Stimulated activated CD4-positive, alpha-beta T cell treated with anti-CD3 and anti-CD28 coated beads, Interleukin-12 subunit alpha, Interleukin-12 subunit beta, amount 100 ng/mL, for 48 hours (primary cell): ENCODE measurements at regions not wholly inside any gene's neighbourhood (a gene's known extent, or its start where the extent isn't known, plus 50 kb on each side); places are given as distances from the start of the nearest gene placed in this dataset.

Source experiments
- DNase-seq, 3 donors: peaks; one replicate each; pipeline ENCODE4 v3.0.0-alpha.2; 2020; ENCODE audit warnings: low read depth in 2 of 3, low spot score in 1 of 3

DNA sequence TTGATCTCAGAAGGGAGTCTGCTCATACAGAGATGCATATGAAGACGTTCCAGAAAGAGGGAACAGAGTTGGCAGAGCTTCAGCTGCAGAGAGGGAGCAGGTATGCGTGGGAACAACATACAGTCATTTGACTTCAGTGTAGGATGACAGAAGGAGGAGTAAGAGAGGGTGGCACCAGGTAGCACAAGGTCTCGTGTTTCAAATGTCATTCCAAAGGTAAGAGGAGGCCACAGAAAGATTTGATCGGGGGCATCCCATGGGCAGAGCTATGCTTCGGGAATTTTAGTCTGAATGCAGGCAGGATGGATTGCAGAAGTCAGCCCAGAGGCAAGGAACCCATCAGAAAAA is 367.1 kb downstream of the CDK5RAP2 start:
- DNase-seq, result no peak

GRCh38 chr9:120212153-120212852 is 367.7 kb downstream of the CDK5RAP2 start:
- DNase-seq, result no peak

- DNase-seq, result no peak
Observed at GRCh38 chr9:120210274-120210673, 369.7 kb downstream of the CDK5RAP2 start.

- DNase-seq, result no peak
Observed at GRCh38 chr9:120202856-120203654, 376.9 kb downstream of the CDK5RAP2 start.

DNA sequence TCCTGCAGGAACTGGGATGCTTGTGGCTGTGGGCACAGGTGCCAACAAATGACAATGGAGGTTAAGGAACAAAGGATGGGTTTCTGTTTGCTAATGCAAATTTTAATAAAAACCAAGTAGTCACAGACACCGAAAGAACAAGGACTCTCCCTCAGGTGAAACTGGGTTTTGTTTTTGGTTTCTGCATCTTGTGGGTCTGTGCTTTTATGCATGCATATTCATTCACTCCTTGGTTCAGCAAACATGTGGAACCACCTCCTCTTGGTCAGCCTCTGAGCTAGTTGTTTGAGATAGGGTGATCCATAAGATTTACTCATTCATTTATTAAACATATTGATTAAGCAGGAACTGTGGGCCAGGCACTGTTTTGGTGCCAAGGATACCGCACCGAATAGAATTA is 381.9 kb downstream of the CDK5RAP2 start:
- DNase-seq, result no peak

- no peak for DNase-seq
Observed at GRCh38 chr9:120197605-120198004, 382.4 kb downstream of the CDK5RAP2 start.

DNA sequence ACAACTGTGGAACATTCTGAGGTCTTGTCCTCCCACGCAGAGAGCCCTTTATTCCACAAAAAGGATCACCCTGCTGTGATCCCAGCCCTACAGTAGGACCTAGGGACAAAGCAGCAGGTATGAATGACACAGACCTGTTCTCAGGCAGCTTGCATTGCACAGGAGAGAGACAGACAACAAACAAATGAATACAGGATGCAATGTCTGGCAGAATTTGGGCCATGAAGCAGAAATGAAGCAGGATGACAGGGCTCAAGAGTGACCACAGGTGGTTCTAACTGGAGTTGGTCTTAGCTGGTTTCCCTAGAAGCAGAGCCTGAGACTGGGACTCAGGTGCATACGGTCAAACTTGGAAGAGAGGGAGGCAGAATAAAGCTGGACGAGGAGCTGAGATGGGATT is 388.8 kb downstream of the CDK5RAP2 start:
- no peak for DNase-seq

GRCh38 chr9:120187758-120188157 is 392.2 kb downstream of the CDK5RAP2 start:
- DNase-seq, result no peak

GRCh38 chr9:120186276-120186675 is 393.7 kb downstream of the CDK5RAP2 start:
- DNase-seq, result no peak

DNA sequence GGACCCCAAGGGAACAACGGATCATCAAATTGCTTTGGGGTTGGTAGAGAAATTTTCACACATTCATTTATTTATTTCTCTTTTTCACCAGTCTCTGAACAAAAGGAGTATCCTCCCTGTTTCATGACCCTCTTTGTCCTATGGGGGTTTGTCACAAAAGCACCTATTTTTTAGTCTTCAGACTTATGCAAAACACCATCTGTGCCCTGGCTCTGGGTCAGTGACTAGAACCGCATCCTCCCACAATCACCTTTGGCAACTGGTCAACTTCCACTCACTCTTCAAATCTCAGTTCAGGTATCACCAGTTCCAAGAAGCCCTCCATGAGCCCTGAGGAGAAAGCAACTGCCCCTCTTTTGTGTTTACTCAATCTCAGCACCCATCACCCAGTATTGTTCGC is 395.7 kb downstream of the CDK5RAP2 start:
- DNase-seq, result no peak

GRCh38 chr9:120183615-120184014 is 396.4 kb downstream of the CDK5RAP2 start:
- no peak for DNase-seq

- DNase-seq, result no peak
Observed at GRCh38 chr9:120182011-120182410, 398.0 kb downstream of the CDK5RAP2 start.

- no peak for DNase-seq
Observed at GRCh38 chr9:120177121-120177520, 402.8 kb downstream of the CDK5RAP2 start.

GRCh38 chr9:120175031-120175430 is 404.9 kb downstream of the CDK5RAP2 start:
- DNase-seq, result no peak

GRCh38 chr9:120161776-120162175 is 418.2 kb downstream of the CDK5RAP2 start:
- no peak for DNase-seq

DNA sequence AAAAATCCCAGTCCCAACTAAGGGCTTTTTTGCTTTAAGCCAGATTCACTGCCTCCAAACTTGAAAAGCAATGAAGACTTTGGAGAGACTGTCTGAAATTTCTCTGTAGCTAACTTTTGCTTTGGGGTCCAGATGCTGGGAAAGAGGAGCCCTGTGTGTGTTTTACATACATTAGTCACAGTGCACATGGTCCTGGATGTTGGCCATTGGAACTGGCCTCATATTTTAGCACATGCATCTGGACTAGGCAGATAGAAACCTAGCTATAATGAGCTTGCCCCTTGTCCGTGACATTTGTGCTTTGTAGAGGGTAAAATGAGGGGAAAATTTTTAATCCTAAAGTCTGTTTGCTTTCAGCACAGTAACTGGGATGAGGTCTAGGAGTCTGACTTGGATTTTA is 421.7 kb downstream of the CDK5RAP2 start:
- no peak for DNase-seq

DNA sequence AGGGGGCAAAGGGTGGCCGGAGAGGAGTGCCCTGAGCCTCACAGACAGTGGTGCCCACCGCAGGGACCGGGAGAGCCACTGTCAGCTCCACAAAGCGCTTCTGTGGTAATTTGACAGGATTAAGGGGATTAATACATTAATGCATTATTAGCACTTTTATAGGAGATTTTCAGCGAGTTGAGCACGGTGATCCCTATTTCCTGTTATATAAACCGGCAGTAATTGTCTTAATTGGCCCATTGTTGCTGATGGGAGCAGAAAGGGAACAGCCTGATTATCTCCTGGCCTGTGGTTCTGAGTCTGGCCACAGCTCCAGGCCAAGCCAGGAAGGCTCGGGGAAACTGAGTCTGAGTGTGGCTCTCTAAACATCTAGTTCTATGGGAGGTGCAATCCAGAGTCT is 423.6 kb downstream of the CDK5RAP2 start:
- no peak for DNase-seq

DNA sequence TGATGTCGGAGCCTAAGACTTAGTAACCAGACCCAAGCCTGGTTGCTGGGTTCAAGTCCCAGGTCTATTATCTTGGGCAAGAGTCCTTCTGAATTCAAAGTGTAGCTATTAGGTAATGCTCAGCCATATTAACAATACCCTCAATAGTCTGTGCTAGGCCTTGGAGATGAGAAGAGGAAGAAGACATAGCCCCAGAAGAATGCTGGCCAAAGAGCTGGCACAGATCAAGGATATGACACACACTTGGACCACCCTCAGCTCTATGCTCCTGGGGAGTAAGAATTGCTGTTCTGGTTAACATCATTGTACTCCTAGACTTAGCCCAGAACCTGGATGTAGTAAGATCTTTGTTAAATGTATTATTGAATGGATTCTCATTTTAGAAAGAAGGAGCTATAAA is 426.7 kb downstream of the CDK5RAP2 start:
- DNase-seq, result no peak

DNA sequence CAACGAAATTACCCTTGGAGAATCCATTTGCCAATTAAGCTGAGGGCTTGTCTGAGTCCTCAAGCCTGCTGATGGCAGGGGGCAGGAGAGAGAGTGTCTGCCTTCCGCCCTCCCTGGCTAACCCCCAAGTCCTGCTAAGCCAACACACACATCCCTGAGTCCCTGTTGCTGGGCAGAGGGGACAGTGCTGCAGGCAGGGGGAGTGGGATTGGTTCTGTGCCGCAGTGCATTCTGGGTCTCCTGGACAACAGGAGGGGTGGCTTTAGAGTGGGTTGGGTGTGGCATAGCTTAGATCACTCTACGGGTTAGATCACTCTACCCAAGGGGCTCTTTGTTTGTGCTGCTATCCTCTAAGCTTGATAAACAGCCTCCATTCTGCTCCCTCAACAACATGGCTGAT is 427.7 kb downstream of the CDK5RAP2 start:
- no peak for DNase-seq

DNA sequence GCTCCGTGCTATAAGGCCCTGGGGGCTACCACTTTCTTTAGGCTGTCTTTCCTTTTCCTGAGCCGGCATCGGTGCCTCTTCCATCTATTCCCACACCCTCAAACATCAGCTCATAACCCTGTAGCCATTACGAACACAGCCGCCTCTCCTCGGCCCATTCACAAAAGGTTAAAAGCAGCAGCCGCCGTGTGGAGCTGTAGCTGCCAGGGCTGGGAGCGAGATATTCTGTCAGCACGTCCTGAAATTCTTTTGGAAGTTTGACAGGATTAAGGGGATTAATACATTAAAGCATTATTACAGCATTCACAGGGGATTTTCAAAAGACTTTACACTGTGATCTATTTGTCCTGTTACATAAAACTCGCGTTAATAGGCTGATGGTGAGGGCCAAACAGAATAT is 428.2 kb downstream of the CDK5RAP2 start:
- DNase-seq, result no peak

GRCh38 chr9:120151149-120151548 is 428.8 kb downstream of the CDK5RAP2 start:
- no peak for DNase-seq

- no peak for DNase-seq
Observed at GRCh38 chr9:120138955-120139354, 441.0 kb downstream of the CDK5RAP2 start.
